Heart left ventricle (tissue), 13 donors: ENCODE measurements at regions not wholly inside any gene's neighbourhood (a gene's known extent, or its start where the extent isn't known, plus 50 kb on each side); places are given as distances from the start of the nearest gene placed in this dataset.
A peak's percentile ranks its signal among the peaks of the same experiment; 100 is the strongest.

Experiments used
- POLR2A ChIP-seq, 2 donors: fragments of 450-650 bp; IDR thresholded peaks; one replicate each; pipeline ENCODE4 v1.6.1; 2017; ENCODE audit warnings: antibody characterized with exemption in 2 of 2, mild to moderate bottlenecking in 2 of 2, moderate library complexity in 2 of 2
- TF ChIP-seq, protein P1 (sequence below), 12 donors: fragments of 200-600 bp; sonication (generic) in 4 of 12; IDR thresholded peaks; one replicate each; pipeline versions ENCODE4 v1.5.0 to v1.8.0; 2018 to 2022; ENCODE audit warnings: antibody characterized with exemption in 12 of 12, mild to moderate bottlenecking in 5 of 12
- donor health status: ischemic (EF 13 %, LVEDD 7.1; RV severe dilation, severe dysfunction).
- donor health status: DM: no; HTN: yes; CAD: no.
- donor health status: DM: no; HTN: no; CAD: no.
- donor health status: ischemic (EF 25% LVEDD 6.9; RV normal size, moderate dysfunction).
- donor health status: ischemic (EF 25% LVEDD 5.7; RV mildly dilated, moderate dysfunction).
- donor health status: ischemic (EF 35%, LVEDD 5.7; RV mildly dilated, moderate dysfunction).
- donor health status: nonischemic (EF 11% LVEDD 7.7; RV severe dilation, severe dysfunction).
- donor health status: DM: yes; HTN: yes; CAD: no.
- donor health status: PGD.
- donor health status: ischemic (EF 29% LVEDD 5.4; RV normal size, mild dysfunction).
- donor health status: nonischemic (EF 23%, LVEDD 6.1; RV moderate dilation, normal function).

GRCh38 chr4:189090174-189090814 is 850.4 kb upstream of the FRG1 start:
- TF ChIP-seq, protein P1, sequence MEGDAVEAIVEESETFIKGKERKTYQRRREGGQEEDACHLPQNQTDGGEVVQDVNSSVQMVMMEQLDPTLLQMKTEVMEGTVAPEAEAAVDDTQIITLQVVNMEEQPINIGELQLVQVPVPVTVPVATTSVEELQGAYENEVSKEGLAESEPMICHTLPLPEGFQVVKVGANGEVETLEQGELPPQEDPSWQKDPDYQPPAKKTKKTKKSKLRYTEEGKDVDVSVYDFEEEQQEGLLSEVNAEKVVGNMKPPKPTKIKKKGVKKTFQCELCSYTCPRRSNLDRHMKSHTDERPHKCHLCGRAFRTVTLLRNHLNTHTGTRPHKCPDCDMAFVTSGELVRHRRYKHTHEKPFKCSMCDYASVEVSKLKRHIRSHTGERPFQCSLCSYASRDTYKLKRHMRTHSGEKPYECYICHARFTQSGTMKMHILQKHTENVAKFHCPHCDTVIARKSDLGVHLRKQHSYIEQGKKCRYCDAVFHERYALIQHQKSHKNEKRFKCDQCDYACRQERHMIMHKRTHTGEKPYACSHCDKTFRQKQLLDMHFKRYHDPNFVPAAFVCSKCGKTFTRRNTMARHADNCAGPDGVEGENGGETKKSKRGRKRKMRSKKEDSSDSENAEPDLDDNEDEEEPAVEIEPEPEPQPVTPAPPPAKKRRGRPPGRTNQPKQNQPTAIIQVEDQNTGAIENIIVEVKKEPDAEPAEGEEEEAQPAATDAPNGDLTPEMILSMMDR (IDR thresholded peaks at IDR 0.05): peak in 4 of 12 donors; percentile 16 to 30 (median 18)
- no peak for TF ChIP-seq POLR2A (IDR thresholded peaks at IDR 0.05)
